ENCODE measurements at regions not wholly inside any gene's neighbourhood (a gene's known extent, or its start where the extent isn't known, plus 50 kb on each side); places are given as distances from the start of the nearest gene placed in this dataset.

DNA sequence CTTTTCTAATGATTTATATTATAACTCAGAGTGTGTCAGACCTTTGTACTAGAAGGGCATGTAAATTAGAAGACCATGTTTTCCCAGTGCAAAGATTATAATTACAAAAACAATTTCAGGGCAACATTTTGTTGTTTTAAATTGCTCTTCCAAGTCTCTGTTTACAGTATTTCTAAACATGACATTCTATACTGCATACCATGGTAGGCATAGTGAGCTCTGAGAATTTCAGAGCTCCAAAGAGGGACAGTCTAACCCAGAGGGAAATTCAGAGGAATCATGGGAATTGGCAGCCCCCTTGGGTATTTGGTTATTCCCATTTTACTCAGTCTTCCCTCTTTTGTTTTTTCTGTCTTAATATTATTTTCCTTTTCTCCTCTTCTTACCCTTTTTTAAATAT is 361.5 kb upstream of the SEMA6D start:
- no peak overlapping the region for H3K27ac Mint-ChIP-seq
- no peak for TF ChIP-seq EZH2 (IDR thresholded peaks at IDR 0.05; ENCODE audit: borderline replicate concordance, insufficient read depth, low read depth, low read length, poor library complexity, severe bottlenecking)
- TF ChIP-seq, protein P1, sequence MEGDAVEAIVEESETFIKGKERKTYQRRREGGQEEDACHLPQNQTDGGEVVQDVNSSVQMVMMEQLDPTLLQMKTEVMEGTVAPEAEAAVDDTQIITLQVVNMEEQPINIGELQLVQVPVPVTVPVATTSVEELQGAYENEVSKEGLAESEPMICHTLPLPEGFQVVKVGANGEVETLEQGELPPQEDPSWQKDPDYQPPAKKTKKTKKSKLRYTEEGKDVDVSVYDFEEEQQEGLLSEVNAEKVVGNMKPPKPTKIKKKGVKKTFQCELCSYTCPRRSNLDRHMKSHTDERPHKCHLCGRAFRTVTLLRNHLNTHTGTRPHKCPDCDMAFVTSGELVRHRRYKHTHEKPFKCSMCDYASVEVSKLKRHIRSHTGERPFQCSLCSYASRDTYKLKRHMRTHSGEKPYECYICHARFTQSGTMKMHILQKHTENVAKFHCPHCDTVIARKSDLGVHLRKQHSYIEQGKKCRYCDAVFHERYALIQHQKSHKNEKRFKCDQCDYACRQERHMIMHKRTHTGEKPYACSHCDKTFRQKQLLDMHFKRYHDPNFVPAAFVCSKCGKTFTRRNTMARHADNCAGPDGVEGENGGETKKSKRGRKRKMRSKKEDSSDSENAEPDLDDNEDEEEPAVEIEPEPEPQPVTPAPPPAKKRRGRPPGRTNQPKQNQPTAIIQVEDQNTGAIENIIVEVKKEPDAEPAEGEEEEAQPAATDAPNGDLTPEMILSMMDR (IDR thresholded peaks at IDR 0.05) = no peak
- no peaks in the 10 kb centered on the region for H3K4me1 Mint-ChIP-seq
- Histone ChIP-seq H3K79me2 (ENCODE audit: control insufficient read depth, insufficient read depth, low read length) (no peaks in the 10 kb centered on the region), H3K4me2 (replicated peaks; ENCODE audit: low read depth, low read length, poor library complexity, severe bottlenecking) (no peak overlapping the region), H3K27ac (ENCODE audit: low read length in 2 of 2) (no peak overlapping the region), H3K27me3 (replicated peaks in 1 of 4; ENCODE audit: control extremely low read depth in 1 of 4, control insufficient read depth in 3 of 4, insufficient read depth in 4 of 4, low read length in 3 of 4) (no peaks in the 10 kb centered on the region), H4K20me1 (ENCODE audit: control insufficient read depth, insufficient read depth, low read length, poor library complexity, severe bottlenecking) (no peaks in the 10 kb centered on the region), H3K4me1 (ENCODE audit: control insufficient read depth in 2 of 2, insufficient read depth in 2 of 2, low read length in 2 of 2) (no peaks in the 10 kb centered on the region), H3K36me3 (replicated peaks in 1 of 2; ENCODE audit: control extremely low read depth in 1 of 2, control insufficient read depth in 1 of 2, extremely low read depth in 1 of 2, insufficient read depth in 2 of 2, low read length in 1 of 2) (no peaks in the 10 kb centered on the region), H3K9me3 (ENCODE audit: control extremely low read depth in 1 of 3, control insufficient read depth in 2 of 3, insufficient read depth in 1 of 3, low read length in 2 of 3) (peaks cover 0 to 1% (median 0%) of the 10 kb centered on the region in 3 donors), H3K4me3 (ENCODE audit: control extremely low read depth in 1 of 5, extremely low read depth in 1 of 5, insufficient read depth in 1 of 5, low read depth in 2 of 5, low read length in 4 of 5) (no peak overlapping the region), H2AFZ (ENCODE audit: insufficient read depth, low read depth, low read length, poor library complexity, severe bottlenecking) (no peak overlapping the region), H3K9ac (ENCODE audit: low read length) (no peak overlapping the region)
- DNase-seq = no peak
- POLR2A ChIA-PET = no interaction called here
- CTCF ChIA-PET = no interaction called here
- no peaks in the 10 kb centered on the region for H3K27me3 Mint-ChIP-seq
- H3K9me3 Mint-ChIP-seq (ENCODE audit: insufficient read depth) = no peaks in the 10 kb centered on the region
- H3K4me3 Mint-ChIP-seq = no peak overlapping the region
- no peak for ATAC-seq (ENCODE audit: low read depth)
- intact Hi-C loops (cut with micrococcal nuclease) = no loop called here

DNA sequence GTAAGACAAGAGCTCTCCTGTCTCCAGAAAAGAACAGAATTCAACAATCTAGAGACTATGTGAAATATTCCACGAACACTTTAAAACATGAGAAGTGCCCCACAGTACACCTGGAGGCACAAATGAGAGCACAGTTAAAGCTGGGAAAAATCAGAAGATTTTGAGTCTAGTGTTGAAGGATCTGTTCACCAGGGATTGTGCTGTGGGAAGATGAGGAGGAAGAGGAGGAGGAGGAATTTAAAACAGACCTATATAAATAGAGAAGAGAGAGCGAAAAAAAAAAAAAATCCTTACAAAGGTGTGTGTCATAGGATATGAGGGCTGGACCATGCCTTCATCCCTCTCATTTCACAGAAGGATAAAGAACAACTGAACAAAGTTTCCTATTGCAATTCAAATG is 361.0 kb upstream of the SEMA6D start:
- no peaks in the 10 kb centered on the region for H3K4me1 Mint-ChIP-seq
- TF ChIP-seq, protein P1 (IDR thresholded peaks at IDR 0.05) = no peak
- no peak for TF ChIP-seq EZH2 (IDR thresholded peaks at IDR 0.05; ENCODE audit: borderline replicate concordance, insufficient read depth, low read depth, low read length, poor library complexity, severe bottlenecking)
- CTCF ChIA-PET = no interaction called here
- intact Hi-C loops (cut with micrococcal nuclease) = no loop called here
- POLR2A ChIA-PET = no interaction called here
- no peak overlapping the region for H3K4me3 Mint-ChIP-seq
- Histone ChIP-seq H3K79me2 (ENCODE audit: control insufficient read depth, insufficient read depth, low read length) (no peaks in the 10 kb centered on the region), H3K36me3 (replicated peaks in 1 of 2; ENCODE audit: control extremely low read depth in 1 of 2, control insufficient read depth in 1 of 2, extremely low read depth in 1 of 2, insufficient read depth in 2 of 2, low read length in 1 of 2) (no peaks in the 10 kb centered on the region), H3K27me3 (replicated peaks in 1 of 4; ENCODE audit: control extremely low read depth in 1 of 4, control insufficient read depth in 3 of 4, insufficient read depth in 4 of 4, low read length in 3 of 4) (no peaks in the 10 kb centered on the region), H3K9me3 (ENCODE audit: control extremely low read depth in 1 of 3, control insufficient read depth in 2 of 3, insufficient read depth in 1 of 3, low read length in 2 of 3) (peaks cover 0 to 1% (median 0%) of the 10 kb centered on the region in 3 donors), H4K20me1 (ENCODE audit: control insufficient read depth, insufficient read depth, low read length, poor library complexity, severe bottlenecking) (no peaks in the 10 kb centered on the region), H3K9ac (ENCODE audit: low read length) (no peak overlapping the region), H2AFZ (ENCODE audit: insufficient read depth, low read depth, low read length, poor library complexity, severe bottlenecking) (no peak overlapping the region), H3K4me1 (ENCODE audit: control insufficient read depth in 2 of 2, insufficient read depth in 2 of 2, low read length in 2 of 2) (no peaks in the 10 kb centered on the region), H3K4me3 (ENCODE audit: control extremely low read depth in 1 of 5, extremely low read depth in 1 of 5, insufficient read depth in 1 of 5, low read depth in 2 of 5, low read length in 4 of 5) (no peak overlapping the region), H3K27ac (ENCODE audit: low read length in 2 of 2) (no peak overlapping the region), H3K4me2 (replicated peaks; ENCODE audit: low read depth, low read length, poor library complexity, severe bottlenecking) (no peak overlapping the region)
- no peak for DNase-seq
- ATAC-seq (ENCODE audit: low read depth) = no peak
- no peaks in the 10 kb centered on the region for H3K9me3 Mint-ChIP-seq (ENCODE audit: insufficient read depth)
- WGBS (ENCODE audit: insufficient coverage) = no CpG with 5 or more reads among the region's 2 CpGs
- H3K27me3 Mint-ChIP-seq = no peaks in the 10 kb centered on the region
- H3K27ac Mint-ChIP-seq = no peak overlapping the region

All from B cell (primary cell).